AG04449 (cell line): ENCODE measurements at regions not wholly inside any gene's neighbourhood (a gene's known extent, or its start where the extent isn't known, plus 50 kb on each side); places are given as distances from the start of the nearest gene placed in this dataset.

Experiments
- CTCF ChIA-PET: fragments of 350-600 bp; formaldehyde crosslinking; extraction: SDS; loops from one replicate; lab custom pipeline; 2021; ENCODE audit warnings: antibody characterized with exemption; lab: Yijun Ruan, JAX
- POLR2A ChIA-PET: fragments of 400-600, 350-600 bp; formaldehyde crosslinking; extraction: SDS; loops from one replicate; lab custom pipeline; 2020; ENCODE audit warnings: antibody characterized with exemption, inconsistent platforms; lab: Yijun Ruan, JAX
- DNase-seq: peaks from one replicate; pipeline ENCODE4 v3.0.0-alpha.2; 2010; ENCODE audit warnings: low read depth, low spot score
- H3K4me3 ChIP-seq: 2 replicates; pipeline ENCODE4 v1.5.1; 2011; ENCODE audit warnings: low read depth, mild to moderate bottlenecking, control low read depth, low read length
- CTCF ChIP-seq: IDR thresholded peaks from one replicate; pipeline ENCODE4 v1.5.1; 2011; ENCODE audit warnings: mild to moderate bottlenecking, moderate library complexity, low read length, control low read depth, inconsistent platforms; ENCODE audit not compliant: insufficient read depth; ENCODE audit errors: missing control alignments

GRCh38 chr7:119397156-119397555 lies 875.8 kb upstream of the KCND2 start:
- TF ChIP-seq CTCF: no peak
- DNase-seq: no peak
- POLR2A ChIA-PET: no interaction called here
- H3K4me3 ChIP-seq: no peak overlapping the region
- CTCF ChIA-PET: no interaction called here

GRCh38 chr7:119408596-119408995 lies 864.4 kb upstream of the KCND2 start:
- H3K4me3 ChIP-seq: no peak overlapping the region
- CTCF ChIA-PET: no interaction called here
- POLR2A ChIA-PET: no interaction called here
- DNase-seq: no peak
- no peak for TF ChIP-seq CTCF

GRCh38 chr7:119413314-119413805 lies 859.6 kb upstream of the KCND2 start:
- ChIA-PET CTCF (no interaction called here), POLR2A (no interaction called here)
- H3K4me3 ChIP-seq: no peak overlapping the region
- no peak for DNase-seq
- no peak for TF ChIP-seq CTCF

- TF ChIP-seq CTCF: no peak
- no peak for DNase-seq
- ChIA-PET POLR2A (no interaction called here), CTCF (no interaction called here)
- no peak overlapping the region for H3K4me3 ChIP-seq
These were observed 857.3 kb upstream of the KCND2 start for GRCh38 chr7:119415682-119416081.

- no peak for DNase-seq
- H3K4me3 ChIP-seq: no peak overlapping the region
- ChIA-PET POLR2A (no interaction called here), CTCF (no interaction called here)
- TF ChIP-seq CTCF: no peak
These were observed 851.3 kb upstream of the KCND2 start for GRCh38 chr7:119421657-119422056.

GRCh38 chr7:119436882-119437281 lies 836.1 kb upstream of the KCND2 start:
- DNase-seq: no peak
- POLR2A ChIA-PET: no interaction called here
- TF ChIP-seq CTCF: no peak
- no peak overlapping the region for H3K4me3 ChIP-seq
- CTCF ChIA-PET: no interaction called here
